Peyer's patch (tissue), 4 donors: ENCODE measurements at regions not wholly inside any gene's neighbourhood (a gene's known extent, or its start where the extent isn't known, plus 50 kb on each side); places are given as distances from the start of the nearest gene placed in this dataset.

Experiments
- CTCF ChIP-seq, 6 experiments: fragments of 450-650 bp in 4 of 6; fragments of 200-600 bp in 2 of 6; sonication (generic) in 1 of 6; IDR thresholded peaks; one replicate each; pipeline ENCODE4 v1.5.1; 2017 to 2019; ENCODE audit warnings: antibody characterized with exemption in 6 of 6, mild to moderate bottlenecking in 3 of 6, moderate library complexity in 1 of 6
- POLR2A ChIP-seq, 2 donors: fragments of 450-650 bp; IDR thresholded peaks; one replicate each; pipeline ENCODE4 v1.5.1; 2017; ENCODE audit warnings: antibody characterized with exemption in 2 of 2, mild to moderate bottlenecking in 2 of 2, moderate library complexity in 2 of 2

GRCh38 chr15:81760686-81761085, 285.1 kb downstream of the MEX3B start:
- TF ChIP-seq POLR2A (IDR thresholded peaks at IDR 0.05) (no peak), CTCF (IDR thresholded peaks at IDR 0.05) (no peak)
